SIG-M5 treated with dmso at 0.1 percent for 504 hours (cell line): ENCODE measurements at regions not wholly inside any gene's neighbourhood (a gene's known extent, or its start where the extent isn't known, plus 50 kb on each side); places are given as distances from the start of the nearest gene placed in this dataset.

Experiments
- DNase-seq: peaks from one replicate; lab custom pipeline; 2025; ENCODE audit not compliant: unreplicated experiment; lab: John Stamatoyannopoulos, UW

DNA sequence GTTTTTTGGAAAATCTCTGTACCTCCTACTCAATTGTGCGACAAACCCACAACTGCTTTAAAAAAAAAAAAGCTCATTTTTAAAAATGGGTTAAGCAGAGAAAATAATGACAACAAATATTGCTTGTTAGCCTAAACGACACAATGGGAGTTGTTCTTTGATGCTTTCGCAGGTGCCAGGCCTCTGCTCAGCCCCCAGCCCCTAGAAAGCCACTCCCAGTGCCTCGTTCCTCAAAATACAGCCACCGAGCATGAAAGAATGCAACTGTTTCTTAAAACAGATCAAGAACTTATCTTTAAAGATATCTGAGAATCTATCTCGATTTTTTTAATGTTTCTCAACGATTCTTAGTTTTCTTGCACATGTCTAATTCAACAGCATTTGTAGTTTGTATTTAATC is 85.2 kb upstream of the PFKP start:
- DNase-seq: no peak

DNA sequence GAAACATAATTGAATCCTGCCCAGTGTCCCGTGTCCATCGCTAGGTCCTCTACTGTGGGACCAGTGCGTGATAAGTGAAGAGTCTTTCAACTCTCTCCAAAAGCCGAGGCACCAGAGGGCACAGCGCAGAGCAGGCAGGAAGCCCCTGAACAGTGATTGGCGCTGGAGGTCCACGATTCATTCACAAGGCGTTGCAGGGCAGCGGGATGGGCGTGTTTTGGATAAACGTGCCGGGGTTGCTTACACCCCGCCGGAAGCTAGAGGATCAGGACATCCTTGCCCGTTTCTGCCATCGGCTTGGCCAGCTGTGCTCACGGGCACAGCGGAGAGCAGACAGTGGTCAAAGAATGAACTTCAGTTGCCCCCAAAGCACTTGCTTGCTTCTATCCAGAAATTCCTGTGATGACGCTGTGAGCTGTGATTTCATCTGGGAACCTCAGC is 86.0 kb upstream of the PFKP start:
- no peak for DNase-seq

DNA sequence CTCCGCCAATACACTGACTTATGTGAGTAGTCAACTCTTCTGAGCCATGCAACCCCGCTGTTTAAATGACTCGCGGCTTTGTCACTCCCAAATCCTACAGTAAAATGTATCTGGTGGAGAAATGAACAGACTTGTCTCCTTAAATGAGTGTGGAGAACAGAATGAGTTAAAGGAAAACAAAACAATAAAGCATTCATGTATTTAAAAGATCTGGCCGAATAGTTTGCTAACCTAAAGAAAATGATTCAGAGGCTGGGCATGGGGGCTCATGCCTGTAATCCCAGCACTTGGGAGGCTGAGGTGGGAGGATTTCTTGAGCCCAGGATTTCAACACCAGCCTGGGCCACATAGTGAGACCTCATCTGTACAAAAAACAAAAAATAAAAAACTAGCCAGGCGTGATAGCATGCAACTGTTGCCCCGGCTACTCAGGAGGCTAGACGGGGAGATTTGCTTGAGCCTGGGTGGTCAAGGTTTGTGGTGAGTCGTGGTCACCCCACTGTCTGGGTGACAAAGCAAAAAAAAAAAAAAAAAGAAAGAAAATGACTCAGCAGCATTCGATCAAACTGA is 86.5 kb upstream of the PFKP start:
- no peak for DNase-seq

DNA sequence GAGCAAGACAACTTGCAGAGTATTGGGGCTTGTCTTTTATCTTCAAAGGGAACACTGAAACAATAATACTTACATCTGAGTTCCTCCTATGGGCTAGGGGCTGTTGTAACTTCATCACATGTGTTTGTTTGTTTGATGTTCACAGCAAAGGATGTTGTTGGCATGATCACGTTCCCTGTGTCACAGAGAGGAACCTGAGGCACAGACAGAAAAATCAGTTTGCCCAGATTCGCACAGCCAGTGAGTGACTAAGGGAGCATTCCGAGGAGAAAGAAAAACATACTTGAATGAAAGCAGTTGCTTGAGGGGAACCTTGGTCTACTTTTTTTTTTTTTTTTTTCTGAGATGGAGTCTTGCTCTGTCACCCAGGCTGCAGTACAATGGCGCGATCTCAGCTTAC is 87.2 kb upstream of the PFKP start:
- no peak for DNase-seq

DNA sequence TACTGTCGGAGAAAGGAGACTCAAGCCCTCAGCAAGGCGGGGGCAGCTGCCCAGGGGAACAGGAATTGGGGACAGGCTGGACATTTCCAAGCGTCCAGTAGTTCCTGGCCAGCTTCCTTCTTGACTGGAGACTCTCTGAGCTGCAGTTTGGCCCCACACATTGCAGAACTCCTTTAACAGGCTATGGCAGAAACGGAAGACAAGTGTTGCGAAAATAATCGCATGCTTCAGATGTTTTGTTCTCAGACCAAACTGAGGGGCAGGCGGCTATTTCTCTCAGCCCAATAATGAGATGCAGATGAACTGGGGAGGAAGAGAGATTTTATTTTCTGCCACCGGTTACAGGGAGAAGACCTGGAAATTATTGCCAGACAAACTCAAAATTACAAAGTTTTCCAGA is 88.0 kb upstream of the PFKP start:
- DNase-seq: peak; percentile 5

DNA sequence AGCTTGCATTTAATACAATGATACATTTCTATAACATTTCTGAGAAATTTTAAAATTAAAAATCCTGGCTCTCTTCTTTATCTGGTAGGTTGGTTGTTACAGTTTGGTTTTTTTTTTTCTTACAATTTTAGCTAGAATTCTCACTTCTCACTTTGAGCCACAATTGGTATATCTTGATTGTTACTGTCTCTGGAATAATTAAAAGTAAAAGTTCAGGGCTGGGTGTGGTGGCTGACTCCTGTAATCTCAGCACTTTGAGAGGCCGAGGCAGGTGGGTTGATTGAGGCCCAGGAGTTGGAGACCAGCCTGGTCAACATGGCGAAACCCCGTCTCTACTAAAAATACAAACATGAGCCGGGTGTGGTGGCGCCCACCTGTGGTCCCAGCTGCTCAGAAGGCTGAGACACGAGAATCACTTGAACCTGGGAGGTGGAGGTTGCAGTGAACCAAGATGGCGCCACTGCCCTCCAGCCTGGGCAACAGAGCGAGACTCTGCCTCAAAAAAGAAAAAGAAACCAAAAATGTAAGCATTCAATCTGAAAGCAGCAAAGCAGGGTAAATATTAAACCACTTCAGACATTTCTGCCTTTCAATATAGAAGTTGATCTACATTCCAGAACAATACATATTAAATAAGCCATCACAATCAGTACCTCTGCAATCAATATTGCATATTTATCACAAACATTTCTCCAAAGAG is 88.6 kb upstream of the PFKP start:
- DNase-seq: no peak

DNA sequence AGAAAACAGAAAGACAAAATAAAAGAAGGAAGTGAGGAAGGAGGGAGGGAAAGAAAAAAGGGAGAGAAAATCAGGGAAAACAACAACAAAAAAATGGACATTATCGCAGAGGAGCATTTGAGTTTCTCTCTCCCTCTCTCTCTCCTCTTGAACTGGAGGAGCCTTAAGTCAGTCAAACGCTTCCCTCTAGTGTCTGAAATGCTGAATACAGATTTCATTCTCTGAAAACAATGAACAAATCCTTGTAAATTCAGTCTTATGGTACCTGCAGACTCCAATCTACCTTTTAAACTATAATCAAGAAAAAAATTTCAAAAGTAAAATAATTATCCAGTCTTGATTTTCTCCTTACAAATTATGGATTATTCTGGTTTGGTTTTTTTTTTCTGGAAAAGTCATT is 89.2 kb upstream of the PFKP start:
- peak; percentile 62 for DNase-seq

DNA sequence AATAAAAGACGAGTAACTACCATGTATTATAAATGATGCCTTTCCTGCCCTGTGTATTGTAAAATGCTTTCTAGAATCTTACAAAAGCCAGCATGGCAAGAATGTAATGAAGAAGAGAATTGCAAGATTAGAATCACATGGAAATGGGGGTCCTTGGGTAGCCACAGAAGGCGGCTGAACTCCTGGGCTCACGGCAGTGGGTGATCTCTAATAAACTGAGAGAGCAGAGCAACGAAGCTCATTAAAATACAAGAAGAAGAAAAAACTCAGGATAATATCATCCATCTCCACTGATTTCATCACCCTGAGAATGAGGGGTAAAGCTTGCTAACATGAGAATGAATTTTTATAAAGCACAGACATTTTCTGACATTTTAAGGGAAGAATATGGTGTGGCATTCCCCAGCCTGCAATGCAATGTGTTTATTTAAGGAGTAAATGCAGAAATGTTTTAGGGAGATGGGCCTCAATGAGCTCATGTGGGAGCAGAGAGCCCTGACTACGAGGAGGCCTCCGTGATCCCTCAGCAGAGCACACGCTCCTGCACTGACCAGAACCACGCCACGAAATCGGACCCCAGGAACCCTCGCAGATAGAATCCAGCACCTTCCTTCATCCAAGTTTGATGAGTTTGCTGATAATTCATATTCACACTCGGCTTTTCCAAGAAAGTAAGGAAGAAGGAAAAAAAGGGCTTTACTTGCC is 92.7 kb upstream of the PFKP start:
- DNase-seq: no peak

DNA sequence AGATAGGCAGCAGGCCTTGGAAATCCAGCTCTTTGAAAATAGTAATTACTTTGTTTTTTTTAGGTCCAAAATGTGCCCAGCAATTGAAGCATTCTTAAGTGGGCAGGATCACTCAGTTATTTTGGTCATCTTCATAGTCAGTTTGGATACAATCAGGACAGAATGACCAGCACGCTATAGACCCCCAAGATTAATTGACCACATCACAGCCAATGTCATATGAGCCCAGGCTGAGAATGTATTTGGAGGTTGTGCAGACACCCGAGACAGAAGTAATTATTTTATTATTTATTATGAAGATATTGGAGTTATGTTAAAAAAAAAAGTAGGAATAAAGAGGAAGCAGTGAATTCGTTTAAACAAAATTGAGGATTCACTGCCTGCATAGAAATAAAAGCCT is 93.3 kb upstream of the PFKP start:
- DNase-seq: no peak

DNA sequence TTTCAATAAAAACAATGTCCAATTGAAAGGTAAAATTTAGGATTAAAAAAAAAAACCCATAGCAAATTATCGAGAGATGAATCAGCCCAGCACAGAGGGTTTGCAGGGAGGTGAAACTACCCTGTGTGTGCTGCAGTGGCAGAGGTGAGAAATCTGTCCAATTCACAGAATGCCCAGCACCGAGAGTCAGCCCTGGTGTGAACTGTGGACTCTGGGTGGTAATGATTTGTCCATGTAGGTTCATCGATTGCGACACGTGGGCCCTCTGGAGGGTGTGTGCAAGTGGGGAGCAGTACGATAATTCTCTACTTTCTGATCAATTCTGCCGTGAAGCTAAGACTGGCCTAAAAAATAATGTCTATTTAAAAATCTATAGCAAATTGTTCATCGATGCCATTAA is 94.5 kb upstream of the PFKP start:
- no peak for DNase-seq

DNA sequence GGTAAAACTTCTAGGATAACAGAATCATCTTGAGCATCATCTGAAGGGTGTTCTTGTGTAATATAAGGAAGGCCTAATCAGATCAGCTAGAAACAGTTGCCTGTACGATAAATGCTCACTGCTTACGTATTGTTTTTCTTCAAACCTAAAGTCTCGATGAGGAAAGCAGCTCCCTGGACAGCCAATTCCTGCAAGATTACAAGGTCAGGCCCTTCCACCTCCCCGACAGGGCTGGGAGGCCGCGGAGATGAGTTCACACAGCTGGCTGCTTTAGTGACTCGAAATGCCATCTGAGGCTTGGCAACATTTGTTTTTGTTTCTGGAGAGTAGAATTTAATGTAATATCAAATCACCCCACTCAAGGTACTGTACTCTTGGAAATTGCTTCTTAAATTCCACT is 95.1 kb upstream of the PFKP start:
- no peak for DNase-seq

DNA sequence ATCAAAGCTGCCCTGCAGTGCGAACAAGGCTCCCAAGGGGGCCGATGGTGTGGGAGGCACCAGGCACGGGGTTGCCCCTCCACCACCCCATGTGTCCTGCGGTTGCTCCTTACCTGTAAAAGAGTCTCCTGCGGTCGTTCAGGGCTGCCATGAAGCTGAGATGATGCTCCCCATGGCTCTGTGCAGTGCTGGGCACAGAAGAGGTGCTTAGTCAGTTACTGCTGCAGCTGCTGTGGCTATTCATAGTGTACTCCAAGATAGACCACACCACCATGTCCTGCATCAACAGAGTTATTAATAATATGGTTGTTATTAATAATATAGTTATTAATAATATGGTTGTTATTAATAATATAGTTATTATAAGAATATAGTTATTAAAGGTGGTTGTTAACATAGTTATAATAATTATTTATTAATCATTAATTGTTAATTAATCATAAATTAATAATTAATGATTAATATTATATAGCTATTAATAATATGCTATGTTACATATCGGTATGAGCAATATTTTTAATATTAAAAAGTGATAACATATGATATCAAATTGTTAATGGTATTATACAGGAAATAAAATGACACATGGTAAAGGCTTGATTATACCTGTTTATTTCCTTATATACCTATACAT is 97.0 kb upstream of the PFKP start:
- no peak for DNase-seq

DNA sequence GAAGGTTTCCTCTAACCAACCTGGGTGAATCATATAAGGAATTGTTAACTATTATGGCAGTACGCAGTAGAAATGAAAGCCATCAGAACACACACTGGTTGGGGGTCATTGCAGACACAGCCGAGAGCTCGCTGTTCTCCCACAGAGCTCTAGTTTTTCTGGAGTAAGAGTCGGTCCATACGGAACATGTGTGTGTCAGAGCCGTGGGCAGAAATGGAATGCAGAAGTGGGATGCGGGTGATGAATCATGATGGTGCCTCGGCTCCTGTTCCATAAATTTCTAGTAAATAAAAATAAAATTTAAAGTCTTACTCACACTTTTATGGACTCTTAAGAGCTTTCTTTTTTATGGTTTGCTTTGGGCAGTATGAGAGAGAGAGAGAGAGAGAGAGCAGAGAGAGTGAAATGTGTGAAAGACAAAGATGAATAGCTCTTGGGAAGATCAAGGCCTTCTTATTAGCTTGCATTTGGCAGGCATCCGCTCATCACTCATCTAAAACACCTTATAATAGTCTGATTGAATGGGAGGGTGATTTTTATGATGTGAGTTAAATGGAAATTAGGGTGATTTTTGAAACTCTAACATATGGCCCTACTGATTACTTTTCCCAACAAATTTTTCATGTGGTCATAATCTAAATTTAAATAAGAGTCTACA is 98.8 kb upstream of the PFKP start:
- no peak for DNase-seq

DNA sequence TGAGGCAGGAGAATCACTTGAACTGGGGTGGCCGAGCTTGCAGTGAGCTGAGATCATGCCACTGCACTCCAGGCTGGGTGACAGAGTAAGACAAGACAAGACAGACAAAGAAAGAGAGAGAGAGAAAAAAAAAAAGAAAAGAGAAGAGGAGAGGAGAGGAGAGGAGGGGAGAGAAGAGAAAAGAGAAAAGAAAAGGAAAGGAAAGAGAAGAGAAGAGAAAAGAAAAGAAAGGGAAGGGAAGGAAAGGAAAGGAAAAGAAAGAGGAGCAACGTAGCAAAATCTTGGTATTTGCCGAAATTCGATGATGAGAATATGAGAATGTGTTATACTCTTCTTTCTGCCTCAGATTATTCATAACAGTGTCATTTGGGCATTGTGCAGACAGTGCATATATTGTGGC is 101.2 kb upstream of the PFKP start:
- DNase-seq: no peak

DNA sequence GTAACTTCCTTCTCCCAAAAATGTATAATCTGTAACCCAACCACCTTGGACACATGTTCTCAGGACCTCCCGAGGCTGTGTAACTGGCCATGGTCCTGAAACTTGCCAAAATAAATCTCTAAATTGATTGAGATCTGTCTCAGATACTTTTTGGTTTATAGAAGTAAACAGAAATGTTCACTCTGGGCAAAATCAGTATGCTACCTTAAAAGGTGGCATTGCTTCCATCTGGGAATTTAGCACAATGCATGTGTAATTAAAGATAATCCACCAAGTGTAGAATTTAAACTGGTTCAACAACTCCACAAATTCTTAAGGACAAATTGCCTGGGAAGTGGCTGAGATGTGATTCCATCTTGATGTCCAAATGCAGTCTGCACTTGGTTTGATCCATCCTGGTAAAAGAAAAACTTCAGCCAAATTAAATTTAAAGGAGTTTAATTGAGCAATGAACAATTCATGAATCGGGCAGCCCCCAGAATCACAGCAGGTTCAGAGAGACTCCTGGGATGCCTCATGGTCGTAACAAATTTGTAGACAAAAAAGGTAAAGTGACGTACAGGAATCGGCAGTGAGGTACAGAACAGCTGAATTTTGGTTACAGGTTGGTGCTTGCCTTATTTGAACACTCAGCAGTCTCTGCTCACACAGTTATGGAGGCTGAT is 102.6 kb upstream of the PFKP start:
- DNase-seq: no peak

DNA sequence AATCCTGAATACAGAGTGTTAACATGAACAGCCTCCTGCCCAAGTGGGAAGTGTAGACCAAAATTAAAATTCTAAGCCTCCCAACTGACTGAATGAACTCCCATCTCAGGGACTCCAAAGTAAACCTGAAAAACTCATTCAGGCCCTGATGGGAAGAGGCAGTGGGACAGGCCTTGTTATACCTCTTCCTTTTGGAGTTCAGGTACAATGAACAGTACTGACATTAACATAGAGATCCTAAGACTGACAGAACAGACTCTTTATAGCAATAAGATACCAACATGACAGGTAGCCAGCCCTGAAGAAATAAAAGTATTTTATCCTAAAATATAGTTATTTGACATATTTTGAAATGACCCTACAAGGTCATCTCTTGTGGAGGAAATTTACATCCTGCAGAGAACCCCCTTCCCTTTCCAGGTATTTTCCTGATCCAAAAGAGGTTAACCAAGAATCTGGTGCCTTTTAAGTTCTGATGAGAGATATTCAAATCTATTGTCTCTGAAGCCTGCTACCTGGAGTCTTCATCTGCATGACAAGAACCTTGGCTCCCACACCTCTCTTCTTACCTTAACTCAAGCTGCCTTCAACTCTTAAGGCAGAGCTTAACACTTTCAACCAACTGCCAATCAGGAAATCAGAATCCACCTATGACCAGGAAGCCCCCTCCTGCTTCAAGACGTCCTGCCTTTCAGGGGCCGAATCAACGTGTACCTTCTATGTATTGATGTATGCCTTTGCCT is 103.3 kb upstream of the PFKP start:
- no peak for DNase-seq

DNA sequence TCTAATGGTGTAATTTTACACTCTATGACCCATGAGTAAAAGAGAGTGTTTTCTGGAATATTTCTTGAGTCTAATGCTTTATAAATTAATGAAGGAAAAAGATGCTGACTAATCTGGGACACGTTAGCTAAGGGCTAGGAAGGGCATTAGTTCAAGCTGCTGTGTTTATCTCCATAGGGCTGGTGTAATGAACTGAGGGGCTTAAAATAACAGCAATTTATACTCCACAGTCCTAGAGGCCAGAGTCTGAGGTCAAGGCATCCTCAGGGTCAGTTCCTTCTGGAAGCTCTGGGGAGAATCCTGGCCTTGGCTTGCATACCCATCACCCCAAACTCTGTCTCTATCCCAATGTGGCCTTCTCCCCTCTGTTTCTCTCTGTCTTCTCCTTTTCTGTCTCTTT is 105.2 kb upstream of the PFKP start:
- no peak for DNase-seq

DNA sequence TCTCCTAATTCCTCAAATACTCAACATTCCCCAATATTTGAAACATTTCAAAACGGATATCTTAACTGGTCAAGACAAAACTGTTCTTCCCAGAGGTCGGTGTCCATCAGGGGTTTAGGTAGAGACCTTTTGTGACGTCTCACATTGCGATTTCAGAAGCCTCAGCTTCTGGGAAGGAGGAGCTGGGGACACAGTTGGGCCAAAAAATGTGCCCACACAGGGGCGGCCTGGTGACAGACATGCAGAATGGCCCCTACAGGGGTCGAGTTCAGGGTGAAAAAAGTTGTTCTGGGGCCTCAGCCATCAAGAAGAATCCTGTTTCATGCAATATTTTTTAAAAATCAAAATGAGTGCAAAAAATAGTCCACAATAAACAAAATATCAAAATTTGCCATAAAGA is 108.7 kb upstream of the PFKP start:
- DNase-seq: no peak

DNA sequence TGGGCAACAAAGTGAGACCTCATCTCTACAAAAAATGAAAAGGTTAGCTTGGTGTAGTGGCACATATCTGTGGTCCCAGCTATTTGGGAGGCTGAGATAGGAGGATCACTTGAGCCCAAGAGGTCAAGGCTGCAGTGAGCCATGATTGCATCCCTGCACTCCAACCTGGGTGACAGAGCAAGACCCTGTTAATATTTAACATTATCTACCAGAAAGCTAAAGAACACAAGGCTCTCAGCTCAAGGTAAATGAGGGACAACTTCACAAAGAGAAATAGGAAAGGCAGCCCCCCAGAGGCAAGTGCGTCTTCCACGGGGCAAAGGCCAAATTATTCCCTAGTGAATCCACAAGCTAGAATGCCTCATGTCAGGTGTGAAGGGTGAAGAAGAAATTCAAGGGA is 109.6 kb upstream of the PFKP start:
- DNase-seq: no peak

DNA sequence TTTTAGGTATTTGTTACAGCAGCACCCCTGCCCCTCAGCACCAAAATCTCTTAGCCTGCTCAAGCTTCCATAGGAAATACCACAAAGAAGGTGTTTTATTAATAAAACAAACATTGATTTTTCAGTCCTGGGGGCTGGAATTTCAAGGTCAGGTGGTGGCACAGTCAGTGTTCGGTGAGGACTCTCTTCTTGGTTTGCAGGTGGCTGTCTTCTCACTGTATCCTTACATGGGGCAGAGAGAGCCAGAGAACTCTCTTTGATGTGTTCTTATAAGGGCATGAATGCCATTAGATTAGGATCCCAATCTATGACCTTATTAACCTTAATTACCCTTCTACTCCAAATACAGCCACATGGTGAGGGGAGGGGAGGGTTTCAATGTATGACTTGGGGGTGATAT is 112.3 kb upstream of the PFKP start:
- no peak for DNase-seq
